Left renal cortex interstitium (tissue), 4 donors: ENCODE measurements at regions not wholly inside any gene's neighbourhood (a gene's known extent, or its start where the extent isn't known, plus 50 kb on each side); places are given as distances from the start of the nearest gene placed in this dataset.
A peak's percentile ranks its signal among the peaks of the same experiment; 100 is the strongest.
"Not testable (repeated sequence)": the region's sequence is repeated elsewhere in the genome, so short reads cannot be mapped to it uniquely, and the experiment has no call there.

ENCODE experiments used
- DNase-seq, 4 donors: peaks; one replicate each; pipeline ENCODE4 v3.0.0-alpha.2; 2013; ENCODE audit warnings: low read depth in 4 of 4, low spot score in 2 of 4, missing footprints in 1 of 4

DNA sequence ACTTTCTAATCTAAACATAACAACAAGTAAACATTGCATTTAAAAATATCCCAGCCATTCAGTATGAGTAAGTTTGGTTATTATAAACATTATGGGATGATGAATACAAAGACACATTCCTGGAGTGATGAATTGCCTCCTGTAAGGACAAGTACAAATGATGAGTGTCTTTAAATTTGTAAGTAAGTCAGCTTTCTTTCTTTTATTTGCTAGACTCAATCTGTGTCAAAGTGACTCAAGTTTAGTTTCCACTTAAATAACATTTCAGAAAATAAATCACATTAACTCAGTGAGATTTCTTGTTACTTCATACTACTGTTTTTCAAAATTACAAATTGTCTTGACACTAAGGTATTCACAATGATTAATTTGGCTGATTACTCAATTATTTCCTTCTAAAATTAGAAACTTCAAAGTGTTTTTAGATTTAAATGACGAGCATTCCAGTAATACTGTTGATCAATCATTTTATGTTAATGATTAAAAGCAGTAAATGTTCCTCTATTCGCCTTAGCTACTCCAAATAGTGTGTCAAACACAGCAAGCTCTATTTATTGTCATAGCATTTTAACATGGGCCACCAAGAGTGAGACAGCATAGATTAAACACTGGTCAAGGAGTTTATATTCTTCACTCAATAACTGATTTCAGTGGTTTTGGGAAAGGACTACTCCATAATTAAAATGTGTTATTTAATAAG, 658.0 kb upstream of the MDGA2 start:
- no peak for DNase-seq

DNA sequence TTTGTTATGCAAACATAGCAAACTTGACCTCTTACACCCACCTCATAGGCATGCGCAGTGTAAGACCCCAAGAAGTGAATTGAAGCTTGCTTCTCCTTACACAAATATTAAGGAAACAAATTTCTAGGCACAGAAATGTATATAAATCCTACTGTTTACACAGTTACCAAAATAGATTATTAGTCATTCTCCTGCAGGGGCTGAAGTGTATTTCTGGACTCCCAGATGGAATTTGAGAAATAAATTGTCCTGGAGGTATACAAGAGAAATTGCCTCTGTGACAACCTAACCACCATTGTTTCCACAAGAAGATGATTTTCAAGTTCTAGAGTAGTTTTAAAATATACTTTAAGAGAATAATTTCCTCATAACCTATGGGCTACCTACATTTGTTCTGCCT, 656.0 kb upstream of the MDGA2 start:
- no peak for DNase-seq

DNA sequence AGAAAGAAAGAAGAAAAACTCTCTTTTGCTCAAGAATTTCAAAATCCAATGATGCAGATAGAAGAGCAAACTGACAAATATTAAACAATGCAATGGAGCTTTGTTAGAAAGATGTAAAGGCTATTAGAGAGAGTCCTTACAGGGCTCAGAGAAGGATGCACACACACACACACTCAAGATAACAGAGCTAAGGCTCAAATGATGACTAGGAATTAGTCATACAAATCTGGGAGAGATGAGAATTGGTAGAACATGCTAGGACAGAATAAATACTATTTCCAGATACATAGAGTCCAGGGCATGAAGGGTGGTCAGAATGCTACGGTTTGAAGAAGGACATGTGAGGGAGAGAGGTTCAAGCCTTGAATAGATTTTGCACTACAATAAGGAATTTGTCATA, 650.1 kb upstream of the MDGA2 start:
- no peak for DNase-seq

DNA sequence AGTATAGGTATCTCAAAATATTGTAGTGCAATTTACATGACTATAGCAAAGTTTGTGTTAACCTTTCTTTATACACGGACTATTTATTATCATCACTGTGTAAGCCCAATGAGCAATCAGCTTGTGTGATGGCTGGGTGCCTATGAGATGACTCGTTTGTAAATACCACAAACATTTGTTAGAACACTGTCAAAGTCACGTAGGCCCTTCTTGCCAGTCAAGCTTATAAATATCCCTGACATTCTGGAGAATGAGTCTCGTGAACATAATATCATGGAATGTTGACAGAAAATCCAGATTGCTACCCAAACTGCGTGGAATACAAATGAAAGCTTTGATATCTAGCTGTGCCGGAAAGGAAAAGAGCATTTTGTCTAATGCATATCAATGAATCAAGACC, 648.3 kb upstream of the MDGA2 start:
- DNase-seq = no peak

DNA sequence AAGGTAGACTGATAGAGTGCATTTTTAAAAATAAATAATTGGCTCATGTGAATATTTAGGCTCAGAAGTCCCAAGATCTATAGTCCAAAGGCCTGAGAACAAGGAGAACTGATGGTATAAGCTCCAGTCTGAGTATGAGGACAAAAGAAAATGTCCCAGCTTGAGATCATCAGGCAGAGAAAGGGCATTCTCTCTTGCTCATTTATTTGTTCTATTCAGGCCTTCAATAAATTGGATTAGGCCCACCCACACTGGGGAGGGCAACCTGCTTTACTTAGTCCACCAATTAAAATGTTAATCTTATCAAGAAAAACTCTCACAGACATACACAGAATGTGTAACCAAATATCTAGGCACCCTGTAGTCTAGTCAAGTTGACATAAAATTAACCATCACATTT, 644.4 kb upstream of the MDGA2 start:
- no peak for DNase-seq

DNA sequence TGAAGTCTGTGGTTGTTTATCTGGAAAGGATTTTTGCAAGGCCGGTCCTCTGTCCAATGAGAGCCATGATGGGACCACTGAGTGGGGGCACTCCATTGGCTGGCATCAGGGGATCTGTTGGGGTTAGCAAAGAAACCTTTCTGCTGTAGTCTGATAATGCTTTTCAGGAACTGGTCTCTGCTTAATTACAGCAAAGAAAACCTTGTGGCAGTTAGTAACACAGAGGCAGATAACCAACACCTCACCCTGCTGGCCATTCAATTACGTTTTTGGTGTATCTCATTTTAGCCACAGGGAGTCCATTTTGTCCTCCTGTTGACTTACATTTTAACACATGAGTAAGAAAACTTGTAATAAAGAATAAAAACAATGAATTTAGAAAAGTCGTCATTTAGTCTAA, 629.3 kb upstream of the MDGA2 start:
- DNase-seq = no peak

DNA sequence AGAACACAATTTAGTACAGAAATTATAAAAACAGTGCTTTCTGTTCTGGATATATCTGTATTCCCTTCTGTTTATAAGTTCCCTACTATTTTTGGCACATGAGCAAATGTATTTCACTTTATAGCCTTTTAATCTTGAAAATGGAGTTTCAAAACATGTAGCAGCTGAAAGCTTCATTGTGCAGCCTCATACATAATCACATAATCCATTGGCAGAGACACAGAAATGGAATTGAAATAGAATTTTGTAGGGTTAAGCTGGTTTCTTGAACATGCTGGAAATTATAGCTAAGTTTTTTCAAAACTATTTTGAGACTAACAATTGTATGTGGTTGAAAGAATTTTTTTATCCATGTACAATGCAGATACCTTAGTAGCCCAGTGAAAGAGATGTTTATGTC, 614.3 kb upstream of the MDGA2 start:
- no peak for DNase-seq

DNA sequence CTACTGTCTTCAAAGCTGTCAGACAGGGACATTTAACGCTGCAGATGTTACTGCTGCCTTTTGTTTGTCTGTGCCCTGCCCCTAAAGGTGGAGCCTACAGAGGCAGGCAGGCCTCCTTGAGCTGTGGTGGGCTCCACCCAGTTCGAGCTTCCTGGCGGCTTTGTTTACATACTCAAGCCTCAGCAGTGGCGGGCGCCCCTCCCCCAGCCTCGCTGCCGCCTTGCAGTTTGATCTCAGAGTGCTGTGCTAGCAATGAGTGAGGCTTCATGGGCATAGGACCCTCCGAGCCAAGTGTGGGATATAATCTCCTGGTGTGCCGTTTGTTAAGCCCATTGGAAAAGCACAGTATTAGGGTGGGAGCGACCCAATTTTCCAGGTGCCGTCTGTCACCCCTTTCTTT, 609.8 kb upstream of the MDGA2 start:
- DNase-seq = not testable (repeated sequence)

DNA sequence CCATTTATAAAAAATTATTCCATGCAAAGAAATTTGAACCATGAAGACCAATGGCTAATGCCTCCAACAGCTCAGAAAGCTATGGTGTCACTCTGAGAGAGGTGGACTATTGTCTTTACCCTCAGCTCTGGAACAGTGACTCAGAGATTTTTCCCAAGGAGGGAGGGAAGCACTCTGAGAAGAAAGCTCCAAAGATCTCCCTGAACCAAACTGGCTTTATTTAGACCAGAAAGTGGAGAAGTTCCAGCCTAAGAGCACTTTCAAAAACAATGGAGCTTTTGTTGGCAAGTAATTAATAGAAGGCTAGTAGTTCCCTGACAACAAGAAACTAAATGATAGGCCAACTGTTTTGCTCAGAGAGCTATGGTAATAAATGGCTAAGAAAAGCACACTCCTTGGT, 599.9 kb upstream of the MDGA2 start:
- no peak for DNase-seq

DNA sequence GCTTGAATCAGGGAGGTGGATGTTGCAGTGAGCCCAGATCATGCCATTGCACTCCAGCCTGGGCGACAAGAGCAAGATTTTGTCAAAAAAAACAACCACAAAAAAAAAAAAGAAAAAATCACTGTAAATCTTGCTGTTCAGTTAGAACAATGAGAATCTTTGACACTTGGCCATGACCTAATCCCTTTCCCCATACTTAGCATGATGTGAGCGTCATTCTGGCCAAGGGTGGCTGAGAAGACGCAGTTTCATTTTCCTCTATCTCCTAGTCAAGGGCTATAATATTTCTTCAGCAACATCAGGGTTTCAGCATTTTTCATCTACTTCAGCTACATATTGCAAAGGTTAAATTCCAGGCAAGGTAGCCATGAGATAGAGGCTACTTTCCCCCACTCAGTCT, 599.4 kb upstream of the MDGA2 start:
- no peak for DNase-seq

DNA sequence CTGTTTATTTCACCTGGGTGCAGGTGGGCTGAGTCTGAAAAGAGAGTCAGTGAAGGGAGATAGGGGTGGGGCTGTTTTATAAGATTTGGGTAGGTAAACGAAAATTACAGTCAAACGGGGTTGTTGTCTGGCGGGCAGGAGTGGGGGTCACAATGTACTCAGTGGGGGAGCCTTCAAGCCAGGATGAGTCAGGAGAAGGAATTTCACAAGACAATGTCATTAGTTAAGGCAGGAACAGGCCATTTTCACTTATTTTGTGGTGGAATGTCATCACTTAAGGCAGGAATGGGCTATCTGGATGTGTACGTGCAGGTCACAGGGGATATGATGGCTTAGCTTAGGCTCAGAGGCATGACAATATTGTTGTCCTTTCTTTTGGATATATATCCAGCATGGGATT, 592.5 kb upstream of the MDGA2 start:
- DNase-seq = not testable (repeated sequence)

DNA sequence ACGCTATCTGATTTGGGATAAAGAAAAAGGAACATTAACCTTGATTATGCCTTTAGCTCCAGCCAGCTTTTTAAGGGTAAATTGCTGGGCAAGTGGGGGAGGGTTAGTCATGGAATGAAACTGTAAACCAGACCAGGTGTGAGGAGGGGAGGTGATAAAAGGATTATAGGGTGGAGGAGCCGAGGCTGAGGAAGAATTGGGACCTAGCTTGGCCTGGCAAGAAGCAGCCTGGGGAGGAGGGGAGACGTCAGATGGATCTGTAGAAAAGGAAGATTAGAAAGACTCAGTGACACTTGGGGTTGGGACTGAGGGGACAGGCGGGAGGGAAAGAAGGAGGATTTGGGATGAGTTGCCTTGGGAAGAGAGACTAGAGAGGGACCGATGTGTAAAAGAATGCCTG, 590.8 kb upstream of the MDGA2 start:
- DNase-seq = peak in 1 of 4 donors; percentile 15

DNA sequence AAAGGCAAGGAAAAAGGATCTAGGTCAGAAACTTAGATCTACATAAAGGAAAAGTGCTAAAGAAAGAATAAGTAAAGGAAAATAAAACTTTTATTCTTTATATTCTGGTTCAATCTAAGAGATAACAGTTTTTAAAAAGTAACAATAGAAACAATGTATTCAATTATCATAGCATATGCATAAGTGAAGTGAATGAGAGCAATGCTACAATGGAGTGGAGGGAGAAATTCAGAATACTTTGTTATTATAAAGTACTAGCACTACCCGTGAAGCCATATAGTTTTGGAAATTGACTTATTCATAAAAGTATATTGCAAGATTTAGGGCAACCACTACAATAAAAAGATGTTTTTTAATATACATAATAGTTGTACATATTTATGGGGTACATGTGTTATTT, 586.0 kb upstream of the MDGA2 start:
- DNase-seq = no peak

DNA sequence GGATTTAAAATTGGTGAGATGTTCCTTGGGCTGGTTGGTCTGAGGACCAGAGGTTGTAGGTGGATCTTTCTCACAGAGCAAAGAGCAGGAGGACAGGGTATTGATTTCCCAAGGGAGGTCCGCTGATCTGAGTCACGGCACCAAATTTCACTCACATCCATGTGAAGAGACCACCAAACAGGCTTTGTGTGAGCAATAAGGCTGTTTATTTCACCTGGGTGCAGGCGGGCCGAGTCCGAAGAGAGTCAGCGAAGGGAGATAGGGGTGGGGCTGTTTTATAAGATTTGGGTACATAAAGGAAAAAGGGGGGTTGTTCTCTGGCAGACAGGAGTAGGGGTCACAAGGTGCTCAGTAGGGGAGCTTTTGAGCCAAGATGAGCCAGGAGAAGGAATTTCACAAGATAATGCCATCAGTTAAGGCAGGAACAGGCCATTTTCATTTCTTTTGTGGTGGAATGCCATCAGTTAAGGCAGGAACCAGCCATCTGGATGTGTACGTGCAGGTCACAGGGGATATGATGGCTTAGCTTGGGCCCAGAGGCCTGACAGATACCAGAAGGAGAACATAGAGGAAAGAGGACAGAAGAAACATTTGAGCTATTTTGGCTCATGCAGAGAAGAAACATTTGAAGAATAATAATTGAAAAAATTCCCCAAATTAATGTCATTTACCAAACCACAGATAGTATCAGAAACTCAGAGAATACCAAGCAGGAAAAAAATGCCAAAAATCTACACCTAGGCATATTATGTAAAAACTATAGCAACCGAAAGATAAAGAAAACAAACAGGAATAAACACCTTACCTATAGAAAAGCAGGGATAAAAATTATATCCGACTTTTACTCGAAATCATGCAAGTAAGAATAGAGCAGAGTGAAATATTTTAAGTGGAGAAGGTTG, 585.2 kb upstream of the MDGA2 start:
- DNase-seq = not testable (repeated sequence)

DNA sequence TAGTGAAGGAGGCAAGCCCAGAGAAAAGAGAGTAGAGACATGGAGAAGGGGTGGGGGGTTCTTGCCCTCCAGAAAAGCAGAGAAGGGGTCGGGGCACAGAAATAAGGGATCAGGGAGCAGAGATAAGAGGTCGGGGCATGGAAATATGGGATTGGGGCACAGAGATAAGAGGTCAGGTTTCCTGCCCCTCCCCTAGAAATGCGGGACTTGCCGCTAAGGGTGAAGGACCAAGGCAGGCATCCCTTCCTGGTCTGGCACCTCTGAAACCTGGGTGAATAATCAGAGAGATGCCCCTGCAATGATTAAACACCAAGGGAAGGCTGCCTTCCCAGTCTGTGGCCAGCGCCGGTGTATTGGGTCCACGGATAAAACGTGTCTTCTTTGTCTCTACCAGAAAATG, 584.5 kb upstream of the MDGA2 start:
- DNase-seq = not testable (repeated sequence)

DNA sequence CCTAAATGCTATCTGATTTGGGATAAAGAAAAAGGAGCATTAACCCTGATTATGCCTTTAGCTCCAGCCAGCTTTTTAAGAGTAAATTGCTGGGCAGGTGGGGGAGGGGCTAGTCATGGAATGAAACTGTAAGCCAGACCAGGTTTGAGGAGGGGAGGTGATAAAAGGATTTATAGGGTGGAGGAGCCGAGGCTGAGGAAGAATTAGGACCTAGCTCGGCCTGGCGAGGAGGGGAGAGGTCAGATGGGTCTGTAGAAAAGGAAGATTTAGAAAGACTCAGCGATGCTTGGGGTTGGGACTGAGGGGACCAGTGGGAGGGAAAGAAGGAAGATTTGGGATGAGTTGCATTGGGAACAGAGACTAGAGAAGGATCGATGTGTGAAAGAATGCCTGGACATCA, 583.8 kb upstream of the MDGA2 start:
- not testable (repeated sequence) for DNase-seq

DNA sequence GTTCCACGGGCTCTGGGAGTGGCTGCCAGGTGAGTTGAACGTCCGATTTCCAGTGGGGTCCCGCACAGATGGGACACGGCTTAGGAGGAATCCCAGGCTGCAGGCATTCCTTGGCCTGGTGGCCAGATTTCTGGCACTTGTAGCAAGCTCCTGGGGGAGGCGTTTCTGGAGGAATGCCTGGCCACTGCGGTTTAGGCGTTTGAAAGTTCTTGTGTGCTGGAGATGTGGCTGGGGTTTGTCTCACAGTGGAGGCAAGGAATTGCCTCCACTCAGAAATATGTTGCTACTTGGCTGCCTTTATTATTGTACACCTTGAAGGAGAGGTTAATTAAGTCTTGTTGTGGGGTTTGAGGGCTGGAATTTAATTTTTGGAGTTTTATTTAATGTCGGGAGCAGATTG, 583.3 kb upstream of the MDGA2 start:
- not testable (repeated sequence) for DNase-seq

DNA sequence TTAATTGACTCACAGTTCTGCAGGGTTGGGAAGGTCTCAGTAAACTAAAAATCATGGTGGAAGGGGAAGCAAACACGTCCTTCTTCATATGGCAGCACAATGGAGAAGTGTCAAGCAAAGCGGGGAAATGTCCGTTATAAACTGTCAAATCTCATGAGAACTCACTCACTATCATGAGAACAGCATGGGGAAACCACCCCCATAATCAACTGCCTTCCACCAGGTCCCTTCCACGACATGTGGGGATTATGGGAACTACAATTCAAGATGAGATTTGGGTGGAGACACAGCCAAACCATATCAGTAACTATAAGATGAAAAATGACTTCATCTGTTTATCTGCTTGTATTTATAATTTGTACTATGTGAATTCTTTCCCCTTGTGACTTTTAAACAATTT, 577.6 kb upstream of the MDGA2 start:
- no peak for DNase-seq

DNA sequence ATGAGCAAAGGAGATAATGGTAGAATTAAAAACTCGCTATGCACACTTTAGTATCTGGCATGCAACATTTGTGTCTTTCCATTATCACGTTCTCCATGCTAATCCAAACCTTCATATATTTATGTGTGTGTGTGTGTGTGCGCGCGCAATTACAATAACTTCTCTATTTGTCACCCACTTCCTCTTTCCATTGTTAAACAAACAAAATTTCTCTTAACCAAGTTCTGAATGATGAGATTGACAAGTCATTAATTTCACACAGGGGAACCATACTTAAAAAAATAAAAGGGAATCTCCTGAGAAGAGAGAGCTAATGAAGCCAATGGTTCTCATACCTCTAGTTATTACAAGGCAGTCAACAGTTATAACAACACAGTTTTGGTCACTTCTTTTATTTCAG, 575.9 kb upstream of the MDGA2 start:
- DNase-seq = no peak

DNA sequence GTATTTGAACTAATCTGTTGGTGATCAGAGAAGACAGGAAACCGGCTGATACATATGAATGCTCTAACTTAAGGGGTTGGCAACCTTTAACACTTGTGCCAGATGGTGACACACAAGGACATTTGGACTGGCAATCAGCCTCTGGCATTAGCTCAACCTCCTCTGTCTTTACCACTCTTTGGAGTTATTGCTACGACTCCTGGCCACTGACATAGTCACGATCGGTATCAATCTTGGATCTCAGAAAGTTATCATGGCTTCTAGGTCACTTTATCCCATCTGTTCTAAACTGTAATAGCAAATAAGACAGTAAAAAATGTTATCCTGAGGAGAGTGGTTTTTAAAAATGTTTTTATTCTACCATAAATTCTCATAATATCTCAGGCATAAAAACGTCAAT, 575.2 kb upstream of the MDGA2 start:
- DNase-seq = no peak

DNA sequence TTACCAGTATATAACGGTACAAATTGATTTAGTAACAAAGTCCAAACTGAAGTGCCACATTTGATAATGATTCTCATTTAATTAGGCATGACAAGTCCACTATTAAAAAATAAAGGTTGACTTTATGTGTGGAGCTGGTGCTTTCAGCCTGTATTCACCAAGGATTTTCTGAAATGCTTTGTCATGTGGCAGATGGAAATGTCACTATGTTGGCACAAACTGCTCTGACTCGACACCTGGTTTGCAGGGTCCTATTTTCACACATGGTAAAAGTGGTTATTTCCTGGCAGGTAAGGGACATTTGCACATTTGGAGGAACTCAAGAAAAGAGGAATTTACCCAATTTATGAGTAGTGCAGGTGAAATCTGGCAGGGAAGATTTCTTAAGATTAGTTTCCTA, 572.6 kb upstream of the MDGA2 start:
- no peak for DNase-seq

DNA sequence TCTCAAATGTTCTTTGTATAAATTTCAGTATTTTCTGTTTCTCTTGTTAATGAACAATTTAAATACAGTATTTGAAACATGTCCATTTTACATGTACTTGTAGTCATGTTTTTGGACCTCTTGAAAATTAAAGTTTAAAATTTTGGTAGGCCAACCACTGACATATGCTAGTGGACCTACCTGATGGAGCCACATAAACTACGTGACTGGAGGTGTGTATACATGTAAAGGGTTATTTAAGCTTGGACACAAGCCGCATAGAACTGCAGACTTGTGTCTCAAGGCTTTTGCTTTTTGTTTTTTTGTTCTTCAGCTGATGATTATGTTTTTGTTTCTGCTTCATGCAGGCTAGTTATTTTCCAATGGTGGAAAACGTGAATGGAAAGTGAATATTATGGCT, 568.5 kb upstream of the MDGA2 start:
- no peak for DNase-seq
